H1 (cell line): ENCODE measurements at regions not wholly inside any gene's neighbourhood (a gene's known extent, or its start where the extent isn't known, plus 50 kb on each side); places are given as distances from the start of the nearest gene placed in this dataset.

ENCODE experiments used
- CTCF ChIA-PET: fragments of 300-600 bp; sonication (Branson Sonifier 250); formaldehyde crosslinking; loops from one replicate; lab custom pipeline; 2021; ENCODE audit not compliant: partially characterized antibody; lab: Charles Lee
- POLR2A ChIA-PET: fragments of 300-600 bp; sonication (Branson Sonifier 250); formaldehyde crosslinking; loops from one replicate; lab custom pipeline; 2021; ENCODE audit warnings: inconsistent platforms; ENCODE audit not compliant: partially characterized antibody; lab: Charles Lee
- DNase-seq, 2 experiments: peaks; one replicate each; pipeline versions ENCODE4 v3.0.0 to v3.0.0-alpha.2; 2010 to 2022; ENCODE audit warnings: low spot score in 2 of 2, low read depth in 1 of 2, mixed read lengths in 1 of 2
- FAIRE-seq: peaks from 2 replicates; lab custom pipeline; 2011; peaks lifted over from hg19 to GRCh38; lab: Jason Lieb, UNC
- H2AFZ ChIP-seq: 2 replicates; pipeline ENCODE4 v1.8.1; 2012; ENCODE audit warnings: low read length, inconsistent platforms
- H2AK5ac ChIP-seq: 2 replicates; pipeline ENCODE4 v1.6.1; 2013; ENCODE audit warnings: low read depth, low read length
- H2BK120ac ChIP-seq: replicated peaks from 2 replicates; pipeline ENCODE3; 2013; ENCODE audit warnings: low read depth, low read length, inconsistent platforms
- H2BK12ac ChIP-seq: 2 replicates; pipeline ENCODE4 v1.6.1; 2013; ENCODE audit warnings: low read depth, low read length
- H2BK15ac ChIP-seq: 2 replicates; pipeline ENCODE4 v1.6.1; 2013; ENCODE audit warnings: low read length
- H2BK20ac ChIP-seq: 2 replicates; pipeline ENCODE4 v1.6.1; 2013; ENCODE audit warnings: low read length
- H2BK5ac ChIP-seq: 2 replicates; pipeline ENCODE4 v1.6.1; 2013; ENCODE audit warnings: low read depth, low read length
- H3K14ac ChIP-seq: 2 replicates; pipeline ENCODE4 v1.6.1; 2013; ENCODE audit warnings: inconsistent platforms; ENCODE audit not compliant: insufficient read length
- H3K18ac ChIP-seq: 2 replicates; pipeline ENCODE4 v1.6.1; 2013; ENCODE audit warnings: low read length; ENCODE audit errors: extremely low read depth
- H3K23ac ChIP-seq: 2 replicates; pipeline ENCODE4 v1.6.1; 2013; ENCODE audit warnings: inconsistent platforms; ENCODE audit not compliant: insufficient read length
- H3K23me2 ChIP-seq: 2 replicates; pipeline ENCODE4 v1.6.1; 2013; ENCODE audit warnings: low read depth, low read length
- H3K27ac ChIP-seq: 2 replicates; pipeline ENCODE4 v1.6.1; 2011; ENCODE audit warnings: low read depth, low read length, inconsistent platforms
- H3K27me3 ChIP-seq, 4 experiments: replicated peaks in 1 of 4; 1 replicate in 1 of 4; 2 replicates in 3 of 4; pipeline versions ENCODE4 v1.6.1 to v1.8.1; 2011 to 2013; ENCODE audit warnings: low read length in 3 of 4, mild to moderate bottlenecking in 3 of 4, inconsistent platforms in 2 of 4, mixed read lengths in 2 of 4, moderate library complexity in 1 of 4; ENCODE audit not compliant: control insufficient read depth in 3 of 4, insufficient read depth in 3 of 4; ENCODE audit errors: extremely low read depth in 1 of 4
- H3K36me3 ChIP-seq, 4 experiments: 2 replicates each; pipeline versions ENCODE4 v1.6.1 to v1.8.1; 2011 to 2013; ENCODE audit warnings: mild to moderate bottlenecking in 4 of 4, low read length in 3 of 4, moderate library complexity in 2 of 4, control low read depth in 1 of 4, inconsistent platforms in 1 of 4; ENCODE audit not compliant: insufficient read depth in 4 of 4, control insufficient read depth in 2 of 4
- H3K4ac ChIP-seq: replicated peaks from 2 replicates; pipeline ENCODE3; 2013; ENCODE audit warnings: low read length, low read depth, mixed read lengths, inconsistent platforms; ENCODE audit not compliant: insufficient read length
- H3K4me1 ChIP-seq, 4 experiments: replicated peaks in 1 of 4; 1 replicate in 1 of 4; 2 replicates in 3 of 4; pipeline versions ENCODE4 v1.6.1 to v1.8.1; 2011 to 2013; ENCODE audit warnings: low read length in 3 of 4, inconsistent platforms in 2 of 4, mixed read lengths in 1 of 4; ENCODE audit not compliant: insufficient read depth in 4 of 4, control insufficient read depth in 3 of 4
- H3K4me2 ChIP-seq, 2 experiments: 2 replicates each; pipeline versions ENCODE4 v1.6.1 to v1.8.1; 2011 to 2013; ENCODE audit warnings: low read depth in 2 of 2, low read length in 2 of 2, control low read depth in 1 of 2, inconsistent platforms in 1 of 2, mild to moderate bottlenecking in 1 of 2; ENCODE audit not compliant: insufficient read depth in 1 of 2
- H3K4me3 ChIP-seq, 4 experiments: fragments of 200-600, 300-600 bp in 1 of 4; sonication (generic), shearing (Covaris generic), sonication (Bioruptor Twin) in 1 of 4; 2 replicates each; pipeline versions ENCODE4 v1.5.1 to v1.8.1; 2011 to 2016; ENCODE audit warnings: low read length in 4 of 4, low read depth in 3 of 4, control low read depth in 2 of 4, inconsistent platforms in 2 of 4, mild to moderate bottlenecking in 2 of 4, mixed read lengths in 1 of 4, moderate library complexity in 1 of 4; ENCODE audit not compliant: insufficient read depth in 2 of 4; ENCODE audit errors: extremely low read depth in 1 of 4
- H3K56ac ChIP-seq: replicated peaks from 2 replicates; pipeline ENCODE3; 2013; ENCODE audit warnings: low read depth, mild to moderate bottlenecking, mixed read lengths, low read length, inconsistent platforms; ENCODE audit not compliant: insufficient read length
- H3K79me1 ChIP-seq: 2 replicates; pipeline ENCODE4 v1.6.1; 2013; ENCODE audit warnings: low read depth, low read length, control low read depth
- H3K79me2 ChIP-seq, 2 experiments: 2 replicates each; pipeline versions ENCODE4 v1.6.1 to v1.8.1; 2012 to 2013; ENCODE audit warnings: low read length in 2 of 2, mild to moderate bottlenecking in 2 of 2, inconsistent platforms in 1 of 2; ENCODE audit not compliant: insufficient read depth in 2 of 2, control insufficient read depth in 1 of 2
- H3K9ac ChIP-seq, 4 experiments: replicated peaks in 1 of 4; 1 replicate in 1 of 4; 2 replicates in 3 of 4; pipeline versions ENCODE4 v1.6.1 to v1.8.1; 2011 to 2013; ENCODE audit warnings: low read depth in 3 of 4, low read length in 3 of 4, control low read depth in 2 of 4, mild to moderate bottlenecking in 2 of 4, moderate library complexity in 2 of 4, inconsistent platforms in 1 of 4; ENCODE audit errors: extremely low read depth in 1 of 4
- H3K9me3 ChIP-seq, 2 experiments: 2 replicates each; pipeline versions ENCODE4 v1.6.1 to v1.8.1; 2012 to 2013; ENCODE audit warnings: mild to moderate bottlenecking in 2 of 2, moderate library complexity in 2 of 2, control low read depth in 1 of 2, inconsistent platforms in 1 of 2, low read depth in 1 of 2, low read length in 1 of 2, mixed read lengths in 1 of 2; ENCODE audit not compliant: insufficient read depth in 2 of 2
- H4K20me1 ChIP-seq, 2 experiments: replicated peaks in 1 of 2; 2 replicates each; pipeline versions ENCODE3 to v1.8.1; 2011 to 2013; ENCODE audit warnings: inconsistent platforms in 2 of 2, low read length in 2 of 2, mild to moderate bottlenecking in 1 of 2; ENCODE audit not compliant: insufficient read depth in 2 of 2, control insufficient read depth in 1 of 2
- H4K5ac ChIP-seq: 2 replicates; pipeline ENCODE4 v1.6.1; 2013; ENCODE audit warnings: low read length, low read depth, mixed read lengths, inconsistent platforms; ENCODE audit not compliant: insufficient read length
- H4K8ac ChIP-seq: 2 replicates; pipeline ENCODE4 v1.8.0; 2013; ENCODE audit warnings: mild to moderate bottlenecking, moderate library complexity, low read length, inconsistent platforms; ENCODE audit not compliant: insufficient read depth; ENCODE audit errors: extremely low read depth
- H4K91ac ChIP-seq: replicated peaks from 2 replicates; pipeline ENCODE3; 2013; ENCODE audit warnings: low read length, mixed read lengths, inconsistent platforms; ENCODE audit not compliant: insufficient read length
- ATF2 ChIP-seq: IDR thresholded peaks from 2 replicates; pipeline ENCODE4 v1.6.1; 2012; ENCODE audit warnings: low read length, inconsistent platforms
- CHD1 ChIP-seq: IDR thresholded peaks from 2 replicates; pipeline ENCODE4 v1.6.1; 2012; ENCODE audit warnings: low read depth, low read length, improper control_type of control experiment
- CTBP2 ChIP-seq: IDR thresholded peaks from 2 replicates; pipeline ENCODE4 v1.7.0; 2011; ENCODE audit warnings: borderline replicate concordance, mild to moderate bottlenecking, moderate library complexity, mixed read lengths, low read length; ENCODE audit not compliant: insufficient read depth, insufficient read length
- E2F6 ChIP-seq: IDR thresholded peaks from 2 replicates; pipeline ENCODE4 v1.6.1; 2012; ENCODE audit warnings: inconsistent platforms
- TEAD4 ChIP-seq: IDR thresholded peaks from 2 replicates; pipeline ENCODE4 v1.6.1; 2012; ENCODE audit warnings: low read depth, low read length, inconsistent platforms, mixed read lengths
- WGBS, 2 experiments: shearing (Covaris generic) in 1 of 2; methylation state at CpG; one replicate each; pipeline versions ENCODE4 v1.1.6 to v1.1.7; 2013 to 2015; ENCODE audit warnings: low lambda C conversion rate in 2 of 2, mixed read lengths in 2 of 2, inconsistent platforms in 1 of 2, low coverage in 1 of 2, missing lambda C conversion rate in 1 of 2; ENCODE audit not compliant: insufficient replicate concordance in 2 of 2, insufficient coverage in 1 of 2, insufficient read length in 1 of 2; ENCODE audit errors: extremely low coverage in 1 of 2, missing lambda C conversion rate in 1 of 2; 5-methylcytosine and 5-hydroxymethylcytosine counted together

- Histone ChIP-seq H2BK120ac (no peak overlapping the region), H3K4me1 (no peaks in the 10 kb centered on the region), H4K91ac (no peak overlapping the region), H2AFZ (no peak overlapping the region), H3K9me3 (no peaks in the 10 kb centered on the region), H3K23me2 (no peaks in the 10 kb centered on the region; the same call in 1 of the 2 replicates), H4K5ac (no peak overlapping the region), H3K27ac (no peak overlapping the region), H3K79me1 (no peaks in the 10 kb centered on the region), H3K23ac (no peak overlapping the region), H3K36me3 (no peaks in the 10 kb centered on the region), H3K4me3 (no peak overlapping the region), H2BK15ac (no peak overlapping the region), H3K4ac (no peak overlapping the region), H3K9ac (no peak overlapping the region), H2BK5ac (no peak overlapping the region), H3K56ac (no peak overlapping the region), H3K4me2 (no peak overlapping the region), H2BK12ac (no peak overlapping the region), H2AK5ac (no peak overlapping the region), H4K8ac (no peak overlapping the region), H3K18ac (no peak overlapping the region), H3K79me2 (no peaks in the 10 kb centered on the region), H3K27me3 (no peaks in the 10 kb centered on the region), H3K14ac (no peak overlapping the region), H2BK20ac (no peak overlapping the region), H4K20me1 (no peaks in the 10 kb centered on the region)
- FAIRE-seq (no peak), DNase-seq (no peak)
- TF ChIP-seq TEAD4 (no peak), CHD1 (no peak), E2F6 (no peak), ATF2 (no peak), CTBP2 (no peak)
- ChIA-PET POLR2A (no interaction called here), CTCF (no interaction called here)
- WGBS, 2 experiments, result 97 to 100% methylated on average over 2 to 4 of the region's 4 CpGs
These were observed 578.3 kb downstream of the PDCD6IP start for GRCh38 chr3:34376691-34377090.
